ENCODE measurements at regions not wholly inside any gene's neighbourhood (a gene's known extent, or its start where the extent isn't known, plus 50 kb on each side); places are given as distances from the start of the nearest gene placed in this dataset.

DNA sequence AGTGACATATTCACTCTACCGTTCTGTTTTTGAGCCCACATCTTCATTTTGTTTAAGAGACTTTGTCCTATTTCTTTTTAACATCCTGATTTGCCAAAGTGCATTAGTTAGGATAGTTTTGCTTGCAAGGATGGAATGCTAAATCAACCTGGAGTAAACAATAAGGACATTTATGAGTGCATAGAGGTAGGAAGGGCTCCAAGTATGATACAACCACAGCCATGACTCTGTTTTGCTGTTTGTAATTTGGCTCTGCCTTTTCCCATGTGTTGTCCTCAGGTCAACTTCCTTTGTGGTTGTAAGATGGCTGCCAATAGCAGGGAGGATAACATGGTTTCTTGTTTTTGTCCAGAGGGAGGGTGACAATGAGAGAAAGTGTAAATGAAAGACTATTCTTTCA, 66.4 kb upstream of the GOLIM4 start:
- TF ChIP-seq CTCF (IDR thresholded peaks at IDR 0.05) (no peak), POLR2AphosphoS5 (IDR thresholded peaks at IDR 0.05) (no peak)

All from upper lobe of left lung (tissue), 4 donors.